HG03060 (cell line): ENCODE measurements at regions not wholly inside any gene's neighbourhood (a gene's known extent, or its start where the extent isn't known, plus 50 kb on each side); places are given as distances from the start of the nearest gene placed in this dataset.

Experiments used
- ATAC-seq: cut with Tn5 transposase; IDR thresholded peaks from one replicate; pipeline ENCODE4 v1.9.1; 2021; ENCODE audit warnings: low read depth, moderate number of reproducible peaks; ENCODE audit not compliant: unreplicated experiment

DNA sequence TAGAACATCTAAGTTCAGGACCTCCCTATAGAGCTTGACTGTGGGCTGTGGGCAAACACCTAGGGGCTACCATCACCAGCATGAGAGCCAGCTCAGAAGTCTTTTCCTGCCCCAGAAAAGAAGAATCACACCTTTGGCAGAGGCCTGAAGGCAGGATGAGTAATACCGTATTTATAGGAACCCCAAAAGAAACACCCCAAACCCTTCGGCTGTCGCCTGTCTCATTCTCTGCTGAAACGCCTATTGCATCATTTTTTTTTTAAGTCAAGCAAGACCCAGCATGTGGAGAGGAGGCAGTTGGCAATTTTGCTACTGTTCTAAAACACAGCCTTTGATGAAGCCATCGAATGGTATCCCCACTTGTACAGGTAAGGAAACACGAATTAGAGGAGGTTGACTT, 436.4 kb downstream of the TFAP2A start:
- ATAC-seq = no peak

DNA sequence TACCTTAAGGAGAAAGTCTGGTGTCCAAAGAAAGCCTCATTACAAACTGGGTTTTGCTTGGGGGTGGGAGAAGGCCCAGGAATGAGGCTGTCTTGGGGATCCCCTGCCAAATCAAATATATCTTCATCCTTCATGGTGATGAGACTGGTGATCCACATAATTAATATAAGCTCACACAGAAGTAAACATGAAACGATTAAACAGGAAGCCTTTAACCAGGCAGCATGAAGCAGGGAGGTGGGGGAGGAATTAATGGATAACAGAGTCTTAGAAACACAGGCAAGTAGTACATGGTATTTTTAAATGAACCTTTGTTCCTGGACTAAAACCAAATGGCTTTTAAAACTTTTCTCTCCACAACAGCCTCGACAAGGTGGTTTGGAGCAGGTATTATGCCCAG, 437.5 kb downstream of the TFAP2A start:
- no peak for ATAC-seq

DNA sequence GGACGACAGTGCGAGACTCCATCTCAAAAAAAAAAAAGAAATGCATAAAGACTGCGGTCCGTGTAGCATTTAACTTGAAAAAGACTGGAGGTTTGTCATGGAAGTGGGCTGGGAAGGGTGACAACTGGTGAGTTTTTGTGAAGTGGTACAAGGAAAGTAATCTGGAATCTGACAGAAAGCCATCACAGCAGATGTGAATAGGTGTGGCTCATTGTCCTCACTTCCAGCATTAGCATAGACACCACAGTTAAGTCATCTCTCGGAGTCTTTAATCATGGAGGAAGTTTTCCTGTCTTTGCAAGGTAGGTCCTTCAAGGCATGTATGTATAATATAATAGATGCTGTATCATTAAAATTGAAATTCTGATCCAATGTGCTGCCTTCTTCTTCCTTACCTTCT, 453.2 kb downstream of the TFAP2A start:
- ATAC-seq = no peak

DNA sequence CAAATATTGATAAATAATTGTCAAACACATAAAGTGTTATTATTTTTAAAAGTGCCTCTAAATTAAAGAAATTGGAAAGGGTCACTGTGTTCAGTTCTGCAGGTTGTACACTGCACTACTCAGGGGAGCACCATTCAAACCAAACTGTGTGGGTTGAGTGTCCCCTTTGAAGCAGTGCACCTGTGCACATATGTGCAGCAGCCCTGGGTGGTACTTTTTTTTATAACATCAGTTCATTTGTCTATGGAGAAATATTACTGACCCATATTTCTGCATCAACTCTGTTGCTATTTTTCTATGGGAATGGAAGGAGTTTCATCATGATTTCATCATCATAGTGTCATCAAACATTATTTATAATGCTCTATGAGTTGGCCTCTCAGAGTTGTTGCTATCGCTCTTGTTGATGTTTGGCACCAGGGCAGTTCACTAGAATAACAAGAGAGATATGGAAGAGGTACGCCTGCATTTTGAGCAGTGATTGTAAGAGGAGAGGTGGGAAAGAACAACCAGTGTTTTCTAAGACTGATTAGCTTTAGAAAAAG, 457.6 kb downstream of the TFAP2A start:
- no peak for ATAC-seq

DNA sequence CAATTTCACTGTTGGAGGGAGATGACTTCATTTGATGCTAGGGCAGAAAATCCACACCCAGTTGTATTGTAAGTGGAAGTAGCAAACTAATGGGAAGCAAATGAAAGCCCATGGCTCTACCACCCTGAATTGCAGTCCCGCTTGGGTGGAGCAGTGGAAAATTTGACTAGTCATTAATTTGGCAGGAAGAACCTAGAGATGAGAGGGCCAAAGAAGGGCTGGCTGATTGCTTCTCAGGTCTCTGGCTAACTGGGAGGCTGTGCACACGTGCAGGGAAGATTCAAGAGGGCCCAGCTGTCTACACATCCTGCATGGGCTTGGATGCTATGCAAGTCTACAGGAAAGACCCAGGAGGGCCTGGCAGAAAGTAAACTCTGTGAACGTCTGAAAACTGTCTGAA, 466.2 kb downstream of the TFAP2A start:
- no peak for ATAC-seq

DNA sequence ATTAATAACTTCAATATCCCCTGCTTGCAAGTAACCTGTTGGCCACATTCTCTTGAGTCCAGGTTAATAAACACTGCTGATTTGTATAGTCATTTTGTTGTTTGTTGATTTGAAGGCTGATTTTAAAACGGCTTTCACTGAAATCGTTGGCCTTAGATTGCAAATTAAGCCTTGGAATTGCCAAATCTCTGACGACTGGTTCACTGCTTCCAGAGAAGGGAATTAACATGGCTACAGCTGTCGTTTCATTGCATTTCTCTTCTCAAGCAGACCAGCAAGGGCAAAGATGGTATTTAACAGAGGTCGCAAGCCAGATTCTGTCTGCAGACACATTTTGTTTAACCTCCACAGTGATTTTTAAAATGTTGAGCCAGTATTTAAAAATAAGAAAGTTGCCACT, 470.9 kb downstream of the TFAP2A start:
- ATAC-seq = no peak

DNA sequence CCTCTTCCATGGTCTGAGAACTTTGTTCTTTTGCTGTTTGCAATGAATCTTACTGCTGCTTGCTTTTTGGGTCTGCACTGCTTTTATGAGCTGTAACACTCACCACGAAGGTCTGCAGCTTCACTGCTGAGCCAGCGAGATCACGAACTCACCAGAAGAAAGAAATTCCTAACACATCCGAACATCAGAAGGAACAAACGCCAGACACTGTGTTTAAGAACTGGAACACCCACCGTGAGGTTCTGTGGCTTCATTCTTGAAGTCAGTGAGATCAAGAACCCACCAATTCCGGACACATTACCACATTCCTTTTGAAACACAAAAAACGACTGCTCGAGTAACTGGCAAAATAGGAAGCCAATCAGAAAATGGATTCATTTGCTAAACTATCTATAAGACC, 471.8 kb downstream of the TFAP2A start:
- no peak for ATAC-seq

DNA sequence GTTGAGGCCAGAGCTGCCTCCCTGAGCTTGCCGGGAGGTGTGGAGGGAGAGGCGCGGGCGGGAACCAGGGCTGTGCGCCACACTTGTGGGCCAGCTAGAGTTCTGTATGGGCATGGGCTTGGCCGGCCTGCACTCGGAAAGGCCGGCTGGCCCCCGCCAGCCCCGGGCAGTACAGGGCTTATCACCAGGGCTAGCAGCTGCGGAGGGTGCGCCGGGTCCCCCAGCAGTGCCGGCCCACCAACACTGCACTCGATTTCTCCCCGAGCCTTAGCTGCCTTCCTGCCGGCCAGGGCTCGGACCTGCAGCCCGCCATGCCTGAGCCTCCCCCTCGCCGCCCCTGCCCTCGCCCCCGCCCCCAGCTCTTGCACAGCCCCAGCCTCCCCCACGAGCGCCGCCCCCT, 472.7 kb downstream of the TFAP2A start:
- no peak for ATAC-seq

DNA sequence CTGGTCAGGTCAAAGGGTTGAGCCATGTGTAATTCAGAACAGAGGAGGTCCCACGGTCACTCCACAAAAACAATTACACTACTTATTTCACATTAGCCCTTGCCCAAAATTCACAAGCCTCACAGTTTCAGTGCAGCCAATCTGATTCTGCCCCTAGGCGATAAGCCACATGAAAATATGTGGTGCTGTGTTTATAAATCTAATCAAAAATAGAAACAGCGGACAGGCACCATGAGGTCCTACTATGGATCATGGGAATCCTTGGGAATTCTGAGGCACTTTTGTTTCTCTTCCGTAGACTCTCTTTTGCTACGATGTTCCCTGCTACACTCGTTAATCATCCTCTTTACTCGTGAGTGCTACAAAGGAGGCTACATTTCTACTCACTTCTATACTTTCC, 476.1 kb downstream of the TFAP2A start:
- ATAC-seq = no peak

DNA sequence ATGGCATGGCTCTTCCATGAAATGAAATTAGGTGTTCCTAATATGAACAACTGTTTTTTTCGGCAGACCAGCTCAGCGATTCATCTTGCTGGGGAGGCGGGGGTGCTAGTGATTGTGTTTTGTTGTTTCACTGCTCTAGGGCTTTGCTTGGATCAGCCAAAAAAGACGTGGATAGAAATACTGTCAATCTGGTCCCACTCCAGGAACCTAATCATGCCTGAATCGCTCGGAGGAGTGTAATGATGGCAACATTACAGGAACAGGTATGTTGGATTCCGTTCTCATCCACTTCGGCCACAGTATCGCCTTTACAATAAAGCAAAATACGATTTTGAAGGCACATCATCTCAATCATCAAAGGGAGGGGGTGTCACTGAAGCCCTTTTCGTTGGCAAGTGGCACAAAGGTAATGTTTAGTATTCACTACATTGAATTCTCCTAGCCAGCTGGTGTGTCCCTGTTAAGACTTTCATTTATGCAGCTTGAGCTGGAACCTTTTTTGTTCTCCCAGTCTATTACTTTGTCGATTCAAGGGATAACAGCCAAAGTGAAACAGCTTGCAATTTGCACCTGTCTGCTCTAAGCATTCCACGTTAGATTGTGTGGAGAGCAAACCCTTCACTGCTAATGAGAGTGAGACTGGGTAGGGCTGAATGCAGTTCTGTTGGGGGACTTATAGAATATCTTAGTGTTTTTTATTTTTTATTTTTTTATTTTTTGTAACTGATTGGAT, 477.7 kb downstream of the TFAP2A start:
- ATAC-seq = no peak

DNA sequence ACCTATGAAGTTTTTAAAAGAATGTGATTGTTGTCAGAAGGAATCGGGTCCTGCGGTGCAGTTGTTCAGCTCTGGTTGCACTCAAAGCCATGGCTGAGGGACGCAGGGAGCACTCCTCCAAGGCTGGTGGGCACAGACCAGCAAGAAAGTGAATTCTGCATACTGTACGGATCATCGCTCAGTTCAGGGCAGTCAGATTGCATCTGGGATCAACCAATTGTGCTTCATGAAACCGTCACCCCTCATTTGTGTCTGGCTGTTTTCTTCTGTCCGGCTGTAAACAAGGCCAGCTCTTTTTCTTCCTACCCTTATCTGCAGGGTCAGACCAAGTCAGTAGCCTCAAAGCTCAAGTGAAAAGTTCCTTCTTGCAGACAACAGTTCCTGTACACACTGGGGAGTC, 478.3 kb downstream of the TFAP2A start:
- ATAC-seq = no peak

DNA sequence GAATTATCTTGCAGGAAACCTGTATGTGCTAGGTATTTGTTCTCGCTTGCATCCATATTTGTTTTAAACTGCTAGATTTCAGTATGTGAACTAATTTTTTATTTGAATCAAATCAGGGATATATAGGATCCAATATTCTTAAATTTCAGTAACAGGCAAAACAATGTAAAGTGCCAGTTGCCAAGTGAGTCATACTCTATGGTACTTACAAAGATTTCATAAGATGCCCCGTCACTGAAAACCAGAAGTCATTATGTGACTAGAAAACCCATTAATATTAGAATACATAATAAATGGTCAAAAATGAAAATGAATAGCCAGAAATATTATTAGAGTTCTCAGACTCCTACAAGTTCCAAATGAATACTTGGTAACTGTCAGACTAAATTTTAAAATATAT, 481.2 kb downstream of the TFAP2A start:
- no peak for ATAC-seq

DNA sequence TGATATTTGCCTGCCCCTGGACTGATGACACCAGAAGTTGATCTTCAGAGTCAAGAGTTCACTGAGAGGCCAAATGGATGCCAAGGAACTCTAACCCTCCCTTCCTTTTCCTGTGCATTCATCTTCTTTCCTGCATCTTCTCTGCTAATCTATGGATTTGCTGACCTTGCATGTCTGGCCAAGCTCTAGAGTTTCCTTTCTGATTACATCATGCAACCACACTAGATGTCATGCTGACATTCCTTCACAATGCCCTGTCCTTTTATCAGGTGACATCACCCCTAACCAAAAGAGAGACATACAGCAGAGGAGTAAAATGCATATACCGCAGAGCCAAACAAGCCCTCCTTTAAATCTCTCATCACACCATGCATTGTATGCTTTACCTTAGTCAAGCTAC, 487.6 kb downstream of the TFAP2A start:
- ATAC-seq = no peak

DNA sequence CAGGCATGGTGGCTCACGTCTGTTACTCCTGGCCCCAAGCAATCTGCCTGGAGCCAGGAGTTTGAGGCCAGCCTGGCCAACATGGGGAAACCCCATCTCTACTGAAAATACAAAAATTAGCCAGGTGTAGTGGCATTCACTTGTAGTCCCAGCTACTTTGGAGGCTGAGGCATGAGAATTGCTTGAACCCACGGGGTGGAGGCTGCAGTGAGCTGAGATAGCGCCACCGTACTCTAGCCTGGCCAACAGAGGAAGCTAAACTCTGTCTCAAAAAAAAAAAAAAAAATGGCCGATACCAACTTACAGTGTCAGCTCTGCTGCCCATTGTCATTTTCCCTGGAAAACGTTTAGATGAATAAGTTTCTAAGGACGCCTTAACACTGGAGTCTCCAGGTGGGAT, 489.9 kb downstream of the TFAP2A start:
- ATAC-seq = no peak

DNA sequence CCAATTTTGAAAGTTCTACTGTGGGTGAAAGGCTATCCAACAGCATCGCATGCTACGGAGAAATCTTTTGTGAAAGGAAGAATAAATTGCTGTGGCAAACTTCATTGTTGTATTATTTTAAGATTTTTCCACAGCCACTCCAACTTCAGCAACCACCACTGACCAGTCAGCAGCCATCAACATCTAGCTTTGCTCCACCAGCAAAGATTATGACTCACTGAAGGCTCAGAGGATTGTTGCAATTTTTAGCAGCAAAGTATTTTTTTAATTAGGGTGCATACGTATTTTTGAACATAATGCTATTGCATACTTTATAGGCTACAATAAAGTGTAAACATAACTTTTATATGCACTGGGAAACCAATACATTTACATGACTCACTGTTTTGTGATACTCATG, 493.5 kb downstream of the TFAP2A start:
- ATAC-seq = no peak

DNA sequence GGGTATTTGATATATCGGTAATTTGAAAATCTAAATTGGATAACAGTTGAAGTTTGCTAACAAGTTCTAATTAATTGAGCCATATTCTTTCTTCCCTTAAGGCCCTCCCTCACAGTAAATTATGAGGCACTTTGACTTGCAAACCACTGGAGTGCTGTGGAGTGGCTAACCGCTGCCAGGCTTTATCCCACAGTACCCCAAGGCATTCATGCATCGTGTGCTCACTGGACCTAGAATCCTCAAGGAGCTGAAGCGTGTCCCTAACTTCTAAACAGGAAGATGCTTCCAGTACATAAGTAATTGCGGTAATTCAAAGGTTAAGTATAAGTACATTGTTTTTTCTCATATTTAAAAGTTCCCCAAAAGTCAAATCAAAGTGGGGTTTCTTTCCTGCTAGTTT, 499.9 kb downstream of the TFAP2A start:
- no peak for ATAC-seq

DNA sequence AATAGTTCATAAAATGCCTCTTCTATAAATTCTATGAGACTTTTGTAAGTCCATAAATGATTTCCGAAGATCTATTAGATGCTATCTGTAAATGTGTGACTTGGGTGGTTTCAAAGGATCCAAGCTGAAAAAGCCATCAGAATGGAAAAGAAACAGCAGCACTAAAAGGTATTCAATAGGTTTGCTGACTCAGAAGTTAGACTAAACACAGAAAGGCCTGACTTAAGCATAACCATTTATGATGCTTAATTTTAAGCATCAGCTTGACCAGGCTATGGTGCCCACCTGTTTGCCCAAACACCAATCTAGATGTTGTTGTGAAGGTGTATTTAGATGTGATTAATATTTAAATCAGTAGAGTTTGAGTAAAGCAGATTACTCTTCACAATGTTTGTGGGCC, 513.5 kb downstream of the TFAP2A start:
- no peak for ATAC-seq

DNA sequence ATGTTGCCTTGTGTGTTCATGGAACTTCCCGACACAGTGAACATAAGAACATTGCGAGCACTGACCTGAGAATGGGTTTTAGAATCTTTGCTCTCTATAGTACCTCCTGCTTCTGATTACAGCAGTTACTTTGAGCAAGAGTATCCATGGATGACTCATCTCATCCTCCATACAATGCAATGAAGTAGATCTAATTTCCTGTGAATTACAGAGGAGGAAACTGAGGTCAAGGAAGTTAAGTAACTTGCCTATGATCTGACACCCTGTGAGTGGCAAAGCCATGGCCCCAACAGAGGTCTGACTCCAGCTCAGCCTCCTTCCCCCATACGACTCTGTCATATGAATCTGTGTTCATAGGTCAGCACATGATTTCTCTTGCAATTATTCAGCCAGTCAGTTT, 518.1 kb downstream of the TFAP2A start:
- no peak for ATAC-seq

DNA sequence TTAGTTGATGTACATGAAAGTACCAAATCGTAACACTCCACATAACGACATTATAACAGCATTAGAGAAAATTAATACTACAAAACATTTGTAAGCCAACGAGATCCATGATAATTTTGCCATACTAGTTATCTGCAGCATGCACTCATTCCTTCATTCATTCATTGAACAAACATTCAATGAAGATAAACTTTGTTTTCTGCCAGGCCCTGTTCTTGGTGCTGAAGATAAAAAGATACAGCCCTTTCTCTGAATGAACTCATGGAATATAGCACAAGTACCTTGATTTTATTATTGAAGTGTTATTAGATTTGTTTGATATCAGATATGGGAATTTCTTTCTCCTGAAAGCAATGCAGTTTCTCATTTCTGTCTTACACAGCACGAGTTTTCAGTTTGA, 524.0 kb downstream of the TFAP2A start:
- ATAC-seq = no peak

DNA sequence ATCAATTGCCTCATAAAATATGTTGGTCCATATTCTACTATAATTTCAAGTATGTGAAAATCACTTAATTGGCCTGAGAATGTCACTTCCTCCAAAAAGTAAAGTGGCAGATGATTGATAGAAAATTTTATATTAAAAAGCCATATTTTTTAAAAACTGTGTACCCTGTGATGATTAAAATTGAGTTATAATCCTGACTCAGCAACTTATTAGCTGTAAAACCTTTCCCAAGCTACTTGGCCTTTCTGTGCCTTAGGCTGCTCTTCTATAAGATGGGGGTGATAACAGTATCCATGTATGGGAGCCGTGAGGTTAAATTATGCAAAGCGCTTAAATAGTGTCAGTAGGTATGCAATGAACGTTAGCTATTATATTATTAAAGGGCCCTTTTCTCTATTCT, 524.4 kb downstream of the TFAP2A start:
- ATAC-seq = no peak

DNA sequence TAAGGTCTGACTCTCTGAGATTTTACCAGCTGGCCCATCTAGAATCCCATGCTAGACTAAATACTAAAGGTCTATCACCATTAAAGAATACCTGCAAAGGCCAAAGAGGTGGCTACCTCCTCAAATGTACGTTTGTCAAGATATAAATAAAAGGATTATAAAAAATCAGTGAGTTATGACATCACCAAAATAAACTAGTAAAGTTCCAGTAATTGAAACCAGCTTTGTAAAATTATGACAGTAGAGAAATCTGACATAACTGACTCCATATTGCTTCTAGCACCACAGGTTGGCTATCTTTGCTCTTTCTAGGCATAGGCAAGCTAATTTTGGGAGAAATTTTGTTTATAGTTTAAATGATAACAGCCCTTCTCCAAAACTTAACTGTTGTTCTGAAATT, 536.3 kb downstream of the TFAP2A start:
- ATAC-seq = no peak

DNA sequence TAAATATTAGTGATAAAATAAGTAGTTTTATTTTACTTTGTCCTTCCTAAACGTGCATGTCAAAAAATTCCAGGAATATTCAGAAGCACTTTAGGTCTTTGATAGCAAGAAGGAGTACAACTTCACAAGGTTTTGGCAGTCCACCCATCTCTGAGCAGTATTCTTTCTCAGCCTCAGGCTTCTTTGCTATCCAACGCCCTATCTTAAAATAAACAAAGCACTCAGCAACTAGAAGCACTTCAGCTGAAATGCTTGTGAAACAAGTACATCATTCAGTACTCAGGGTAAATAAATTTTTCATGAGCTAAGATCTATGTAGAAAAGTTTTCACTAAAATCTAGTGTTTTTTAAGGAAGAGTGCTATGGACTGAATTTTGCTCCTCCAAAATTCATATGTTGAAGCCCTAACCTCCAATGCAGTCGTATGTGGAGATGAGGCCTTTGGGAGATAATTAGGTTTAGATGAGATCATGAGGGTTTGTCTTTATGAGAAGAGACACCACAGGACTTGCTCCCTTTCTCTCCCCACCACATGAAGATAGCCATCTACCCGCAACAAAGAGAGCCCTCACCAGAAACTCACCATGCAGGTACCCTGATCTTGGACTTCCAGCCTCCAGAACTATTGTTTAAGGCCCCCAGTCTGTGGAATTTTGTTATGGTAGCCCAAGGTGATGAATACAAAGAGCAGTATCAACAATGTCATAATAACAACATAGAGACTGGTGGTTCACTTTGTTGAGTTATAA, 539.1 kb downstream of the TFAP2A start:
- ATAC-seq = no peak
